ENCODE measurements at regions not wholly inside any gene's neighbourhood (a gene's known extent, or its start where the extent isn't known, plus 50 kb on each side); places are given as distances from the start of the nearest gene placed in this dataset.

DNA sequence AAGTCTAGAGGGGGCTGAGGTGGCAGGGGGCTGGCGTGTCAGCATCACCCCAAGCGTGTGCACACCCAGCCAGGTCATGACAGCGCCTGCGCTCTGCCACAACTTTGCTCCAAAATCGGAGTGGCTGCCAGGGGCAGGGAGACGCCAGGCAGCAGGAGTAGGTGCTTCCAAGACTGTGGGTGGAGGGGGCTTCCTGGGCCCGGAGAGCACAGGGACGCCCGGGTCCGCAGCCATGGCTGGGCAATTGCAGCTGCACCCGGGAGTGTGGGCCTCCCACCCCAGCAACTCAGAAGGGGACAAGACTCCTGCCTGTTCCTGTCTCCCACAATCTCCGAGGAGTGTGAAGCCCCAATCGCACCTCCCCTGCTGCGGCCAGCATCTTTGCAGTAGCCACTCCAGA is 53.1 kb upstream of the CYYR1 start:
- ChIA-PET POLR2A (no interaction called here), RAD21 (ENCODE audit: unreplicated experiment) (no interaction called here), SMC1A (ENCODE audit: uncharacterized antibody, unreplicated experiment) (no interaction called here), CTCF (no interaction called here)
- ATAC-seq (no peak), DNase-seq (ENCODE audit: low read depth, low spot score) (no peak), FAIRE-seq (no peak)
- intact Hi-C loops (cut with micrococcal nuclease; ENCODE audit: unreplicated experiment) = no loop called here
- H3K9me3 ChIP-seq (replicated peaks; ENCODE audit: control insufficient read depth, insufficient read depth, low read length) = no peaks in the 10 kb centered on the region; the same call in 2 of the 3 replicates
- H3K36me3 ChIP-seq (ENCODE audit: control insufficient read depth in 2 of 2, insufficient read depth in 2 of 2, low read length in 1 of 2) = no peaks in the 10 kb centered on the region
- H3K4me1 ChIP-seq (ENCODE audit: control insufficient read depth, insufficient read depth, low read length) = no peaks in the 10 kb centered on the region
- in situ Hi-C loops (cut with MboI) = no loop called here
- H3K4me3 ChIP-seq = no peak overlapping the region
- WGBS (ENCODE audit: insufficient coverage, insufficient replicate concordance, low lambda C conversion rate, missing lambda C conversion rate) = 36% methylated on average over 14 of the region's 14 CpGs
- BruUV-seq (replicated peaks) = no TSS peak
- no peaks in the 10 kb centered on the region for H3K27me3 ChIP-seq (replicated peaks in 1 of 2; ENCODE audit: control insufficient read depth in 2 of 2, insufficient read depth in 2 of 2, low read length in 1 of 2)
- H3K79me2 ChIP-seq (ENCODE audit: control insufficient read depth, insufficient read depth, low read length) = no peaks in the 10 kb centered on the region
- H3K27ac ChIP-seq (ENCODE audit: control insufficient read depth, insufficient read depth) = no peak overlapping the region
- H4K20me1 ChIP-seq (ENCODE audit: control insufficient read depth, insufficient read depth) = no peaks in the 10 kb centered on the region
- H3K4me2 ChIP-seq (ENCODE audit: control insufficient read depth, insufficient read depth) = no peak overlapping the region
- H3K9ac ChIP-seq (ENCODE audit: control insufficient read depth, insufficient read depth, low read length) = no peak overlapping the region
- no peak overlapping the region for H2AFZ ChIP-seq (ENCODE audit: control insufficient read depth, low read depth, low read length)
- no peak for TF ChIP-seq ZNF217 (IDR thresholded peaks at IDR 0.05)
- no peak for TF ChIP-seq EP300 (IDR thresholded peaks at IDR 0.05; ENCODE audit: borderline replicate concordance in 1 of 2, control insufficient read depth in 1 of 2, low read depth in 2 of 2, low read length in 2 of 2)
- TF ChIP-seq FOXM1 (IDR thresholded peaks at IDR 0.05; ENCODE audit: low read depth, low read length) = no peak
- TF ChIP-seq SMAD5 (IDR thresholded peaks at IDR 0.05; ENCODE audit: low read depth) = no peak
- no peak for TF ChIP-seq BHLHE40 (IDR thresholded peaks at IDR 0.05; ENCODE audit: borderline replicate concordance in 1 of 2, low read depth in 2 of 2, low read length in 1 of 2)
- no peak for TF ChIP-seq CEBPB (IDR thresholded peaks at IDR 0.05; ENCODE audit: borderline replicate concordance in 1 of 2, low read depth in 2 of 2, low read length in 2 of 2)
- TF ChIP-seq ESRRA (IDR thresholded peaks at IDR 0.05; ENCODE audit: low read length) = no peak
- TF ChIP-seq KAT2A (conservative IDR thresholded peaks at IDR 0.05; ENCODE audit: control insufficient read depth, low read depth, low read length) = no peak
- no peak for TF ChIP-seq ELK1 (IDR thresholded peaks at IDR 0.05; ENCODE audit: low read depth, low read length)
- TF ChIP-seq JUND (IDR thresholded peaks at IDR 0.05; ENCODE audit: low read depth, low read length) = no peak
- TF ChIP-seq, protein P1, sequence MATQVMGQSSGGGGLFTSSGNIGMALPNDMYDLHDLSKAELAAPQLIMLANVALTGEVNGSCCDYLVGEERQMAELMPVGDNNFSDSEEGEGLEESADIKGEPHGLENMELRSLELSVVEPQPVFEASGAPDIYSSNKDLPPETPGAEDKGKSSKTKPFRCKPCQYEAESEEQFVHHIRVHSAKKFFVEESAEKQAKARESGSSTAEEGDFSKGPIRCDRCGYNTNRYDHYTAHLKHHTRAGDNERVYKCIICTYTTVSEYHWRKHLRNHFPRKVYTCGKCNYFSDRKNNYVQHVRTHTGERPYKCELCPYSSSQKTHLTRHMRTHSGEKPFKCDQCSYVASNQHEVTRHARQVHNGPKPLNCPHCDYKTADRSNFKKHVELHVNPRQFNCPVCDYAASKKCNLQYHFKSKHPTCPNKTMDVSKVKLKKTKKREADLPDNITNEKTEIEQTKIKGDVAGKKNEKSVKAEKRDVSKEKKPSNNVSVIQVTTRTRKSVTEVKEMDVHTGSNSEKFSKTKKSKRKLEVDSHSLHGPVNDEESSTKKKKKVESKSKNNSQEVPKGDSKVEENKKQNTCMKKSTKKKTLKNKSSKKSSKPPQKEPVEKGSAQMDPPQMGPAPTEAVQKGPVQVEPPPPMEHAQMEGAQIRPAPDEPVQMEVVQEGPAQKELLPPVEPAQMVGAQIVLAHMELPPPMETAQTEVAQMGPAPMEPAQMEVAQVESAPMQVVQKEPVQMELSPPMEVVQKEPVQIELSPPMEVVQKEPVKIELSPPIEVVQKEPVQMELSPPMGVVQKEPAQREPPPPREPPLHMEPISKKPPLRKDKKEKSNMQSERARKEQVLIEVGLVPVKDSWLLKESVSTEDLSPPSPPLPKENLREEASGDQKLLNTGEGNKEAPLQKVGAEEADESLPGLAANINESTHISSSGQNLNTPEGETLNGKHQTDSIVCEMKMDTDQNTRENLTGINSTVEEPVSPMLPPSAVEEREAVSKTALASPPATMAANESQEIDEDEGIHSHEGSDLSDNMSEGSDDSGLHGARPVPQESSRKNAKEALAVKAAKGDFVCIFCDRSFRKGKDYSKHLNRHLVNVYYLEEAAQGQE (IDR thresholded peaks at IDR 0.05; ENCODE audit: low read depth, low read length) = no peak
- TF ChIP-seq, protein P2, sequence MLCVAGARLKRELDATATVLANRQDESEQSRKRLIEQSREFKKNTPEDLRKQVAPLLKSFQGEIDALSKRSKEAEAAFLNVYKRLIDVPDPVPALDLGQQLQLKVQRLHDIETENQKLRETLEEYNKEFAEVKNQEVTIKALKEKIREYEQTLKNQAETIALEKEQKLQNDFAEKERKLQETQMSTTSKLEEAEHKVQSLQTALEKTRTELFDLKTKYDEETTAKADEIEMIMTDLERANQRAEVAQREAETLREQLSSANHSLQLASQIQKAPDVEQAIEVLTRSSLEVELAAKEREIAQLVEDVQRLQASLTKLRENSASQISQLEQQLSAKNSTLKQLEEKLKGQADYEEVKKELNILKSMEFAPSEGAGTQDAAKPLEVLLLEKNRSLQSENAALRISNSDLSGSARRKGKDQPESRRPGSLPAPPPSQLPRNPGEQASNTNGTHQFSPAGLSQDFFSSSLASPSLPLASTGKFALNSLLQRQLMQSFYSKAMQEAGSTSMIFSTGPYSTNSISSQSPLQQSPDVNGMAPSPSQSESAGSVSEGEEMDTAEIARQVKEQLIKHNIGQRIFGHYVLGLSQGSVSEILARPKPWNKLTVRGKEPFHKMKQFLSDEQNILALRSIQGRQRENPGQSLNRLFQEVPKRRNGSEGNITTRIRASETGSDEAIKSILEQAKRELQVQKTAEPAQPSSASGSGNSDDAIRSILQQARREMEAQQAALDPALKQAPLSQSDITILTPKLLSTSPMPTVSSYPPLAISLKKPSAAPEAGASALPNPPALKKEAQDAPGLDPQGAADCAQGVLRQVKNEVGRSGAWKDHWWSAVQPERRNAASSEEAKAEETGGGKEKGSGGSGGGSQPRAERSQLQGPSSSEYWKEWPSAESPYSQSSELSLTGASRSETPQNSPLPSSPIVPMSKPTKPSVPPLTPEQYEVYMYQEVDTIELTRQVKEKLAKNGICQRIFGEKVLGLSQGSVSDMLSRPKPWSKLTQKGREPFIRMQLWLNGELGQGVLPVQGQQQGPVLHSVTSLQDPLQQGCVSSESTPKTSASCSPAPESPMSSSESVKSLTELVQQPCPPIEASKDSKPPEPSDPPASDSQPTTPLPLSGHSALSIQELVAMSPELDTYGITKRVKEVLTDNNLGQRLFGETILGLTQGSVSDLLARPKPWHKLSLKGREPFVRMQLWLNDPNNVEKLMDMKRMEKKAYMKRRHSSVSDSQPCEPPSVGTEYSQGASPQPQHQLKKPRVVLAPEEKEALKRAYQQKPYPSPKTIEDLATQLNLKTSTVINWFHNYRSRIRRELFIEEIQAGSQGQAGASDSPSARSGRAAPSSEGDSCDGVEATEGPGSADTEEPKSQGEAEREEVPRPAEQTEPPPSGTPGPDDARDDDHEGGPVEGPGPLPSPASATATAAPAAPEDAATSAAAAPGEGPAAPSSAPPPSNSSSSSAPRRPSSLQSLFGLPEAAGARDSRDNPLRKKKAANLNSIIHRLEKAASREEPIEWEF (IDR thresholded peaks at IDR 0.05; ENCODE audit: insufficient replicate concordance, low read depth, low read length) = no peak
- no peak for TF ChIP-seq NRF1 (conservative IDR thresholded peaks at IDR 0.05; ENCODE audit: low read depth, low read length)
- TF ChIP-seq SPI1 (IDR thresholded peaks at IDR 0.05; ENCODE audit: borderline replicate concordance, insufficient read depth, low read depth, low read length) = no peak
- TF ChIP-seq ZNF622 (IDR thresholded peaks at IDR 0.05) = no peak

All from GM12878 (cell line).